WTC11 (cell line): ENCODE measurements at regions not wholly inside any gene's neighbourhood (a gene's known extent, or its start where the extent isn't known, plus 50 kb on each side); places are given as distances from the start of the nearest gene placed in this dataset.

Source experiments
- ATF2 ChIP-seq: sonication (generic); formaldehyde crosslinking; IDR thresholded peaks from 2 replicates; pipeline ENCODE4 v1.8.1; 2022; ENCODE audit warnings: low read depth, missing genetic modification reagents, borderline replicate concordance
- ATF3 ChIP-seq: sonication (generic); formaldehyde crosslinking; conservative IDR thresholded peaks from 2 replicates; pipeline ENCODE4 v1.8.1; 2022; ENCODE audit warnings: mild to moderate bottlenecking, missing genetic modification reagents
- CREB1 ChIP-seq: sonication (generic); formaldehyde crosslinking; IDR thresholded peaks from 2 replicates; pipeline ENCODE4 v1.8.0; 2023; ENCODE audit warnings: mild to moderate bottlenecking, missing genetic modification reagents
- CTCF ChIP-seq: fragments of 200-600 bp; IDR thresholded peaks from 2 replicates; pipeline ENCODE4 v1.8.0; 2022; ENCODE audit warnings: antibody characterized with exemption
- E2F4 ChIP-seq: sonication (generic); formaldehyde crosslinking; IDR thresholded peaks from 2 replicates; pipeline ENCODE4 v1.8.1; 2022; ENCODE audit warnings: low read depth, mild to moderate bottlenecking, moderate library complexity, missing genetic modification reagents, borderline replicate concordance
- ESRRA ChIP-seq: sonication (generic); formaldehyde crosslinking; IDR thresholded peaks from 2 replicates; pipeline ENCODE4 v1.8.1; 2022; ENCODE audit warnings: mild to moderate bottlenecking, missing genetic modification reagents, borderline replicate concordance
- HMGXB4 ChIP-seq: sonication (generic); formaldehyde crosslinking; IDR thresholded peaks from 2 replicates; pipeline ENCODE4 v1.8.1; 2023; ENCODE audit warnings: mild to moderate bottlenecking, moderate library complexity, missing genetic modification reagents
- IRF2 ChIP-seq: sonication (generic); formaldehyde crosslinking; IDR thresholded peaks from 2 replicates; pipeline ENCODE4 v1.8.0; 2022; ENCODE audit warnings: low read depth, missing genetic modification reagents, borderline replicate concordance
- MAX ChIP-seq: sonication (generic); formaldehyde crosslinking; IDR thresholded peaks from 2 replicates; pipeline ENCODE4 v1.8.0; 2022; ENCODE audit warnings: mild to moderate bottlenecking, missing genetic modification reagents
- NR3C1 ChIP-seq: sonication (generic); formaldehyde crosslinking; conservative IDR thresholded peaks from 2 replicates; pipeline ENCODE4 v1.8.1; 2023; ENCODE audit warnings: low read depth, mild to moderate bottlenecking, missing genetic modification reagents
- TCF7 ChIP-seq: sonication (generic); formaldehyde crosslinking; IDR thresholded peaks from 2 replicates; pipeline ENCODE4 v1.8.0; 2022; ENCODE audit warnings: mild to moderate bottlenecking, low read depth, missing genetic modification reagents, moderate library complexity
- TEAD4 ChIP-seq: sonication (generic); formaldehyde crosslinking; IDR thresholded peaks from 2 replicates; pipeline ENCODE4 v1.8.0; 2022; ENCODE audit warnings: mild to moderate bottlenecking, missing genetic modification reagents
- ZNF232 ChIP-seq: sonication (generic); formaldehyde crosslinking; IDR thresholded peaks from 2 replicates; pipeline ENCODE4 v1.8.0; 2022; ENCODE audit warnings: mild to moderate bottlenecking, missing genetic modification reagents
- ZNF396 ChIP-seq: fragments of 250-450 bp; sonication (Bioruptor Pico); IDR thresholded peaks from 2 replicates; pipeline ENCODE4 v1.8.0; 2021; ENCODE audit warnings: mild to moderate bottlenecking, moderate library complexity, borderline replicate concordance

- TF ChIP-seq MAX (CRISPR knock-in tag), result no peak
- TF ChIP-seq TEAD4 (CRISPR knock-in tag), result no peak
- TF ChIP-seq ZNF396, result no peak
- TF ChIP-seq CTCF, result no peak
- TF ChIP-seq NR3C1, result no peak
- TF ChIP-seq ATF3 (CRISPR knock-in tag), result no peak
- no peak for TF ChIP-seq TCF7
- TF ChIP-seq IRF2 (CRISPR knock-in tag), result no peak
- TF ChIP-seq ZNF232 (CRISPR knock-in tag), result no peak
- TF ChIP-seq CREB1 (CRISPR knock-in tag), result no peak
- TF ChIP-seq ESRRA (CRISPR knock-in tag), result no peak
- TF ChIP-seq E2F4 (CRISPR knock-in tag), result no peak
- no peak for TF ChIP-seq ATF2
- no peak for TF ChIP-seq HMGXB4
These were observed 211.8 kb downstream of the INSC start for GRCh38 chr11:15326520-15326919.
